ENCODE measurements at regions not wholly inside any gene's neighbourhood (a gene's known extent, or its start where the extent isn't known, plus 50 kb on each side); places are given as distances from the start of the nearest gene placed in this dataset.
"Not testable (repeated sequence)": the region's sequence is repeated elsewhere in the genome, so short reads cannot be mapped to it uniquely, and the experiment has no call there.

DNA sequence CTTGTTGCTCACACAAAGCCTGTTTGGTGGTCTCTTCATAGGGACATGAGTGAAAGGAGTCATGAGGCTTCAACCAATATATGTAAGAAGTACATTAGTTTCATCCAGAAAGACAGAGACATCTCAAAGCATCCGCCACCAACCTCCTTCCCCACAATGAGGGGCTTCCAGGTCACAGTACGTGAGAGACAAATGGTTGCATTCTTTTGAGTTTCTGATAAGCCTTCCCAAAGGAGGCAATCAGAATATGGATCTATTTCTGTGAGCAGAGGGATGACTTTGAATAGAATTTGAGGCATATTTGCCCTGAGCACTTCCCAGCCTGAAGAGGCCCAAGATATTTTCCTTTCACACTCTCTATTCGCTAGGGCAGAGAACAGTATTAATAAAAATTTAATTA, 931.1 kb downstream of the FAM181B start:
- TF ChIP-seq CTCF (conservative IDR thresholded peaks at IDR 0.05; ENCODE audit: low read length), result no peak
- no peak for DNase-seq (ENCODE audit: low read depth)
- no peak overlapping the region for H3K4me3 ChIP-seq (ENCODE audit: low read length)

DNA sequence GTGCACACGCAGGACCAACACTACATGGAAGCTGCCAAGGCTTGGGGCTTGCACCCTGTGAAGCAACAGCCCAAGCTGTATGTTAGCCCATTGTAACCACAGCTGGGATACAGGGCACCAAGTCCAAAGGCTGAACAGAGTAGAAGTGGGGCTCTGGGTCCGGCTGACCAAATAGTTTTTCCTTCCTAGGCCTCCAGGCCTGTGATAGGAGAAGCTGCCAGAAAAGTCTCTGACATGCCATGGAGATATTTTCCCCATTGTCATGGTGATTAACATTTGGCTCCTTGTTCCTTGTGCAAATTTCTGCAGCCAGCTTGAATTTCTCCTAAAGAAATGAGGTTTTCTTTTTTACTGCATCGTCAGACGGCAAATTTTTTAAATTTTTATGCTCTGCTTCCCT, 941.2 kb downstream of the FAM181B start:
- H3K4me3 ChIP-seq (ENCODE audit: low read length), result no peak overlapping the region
- DNase-seq (ENCODE audit: low read depth), result no peak
- no peak for TF ChIP-seq CTCF (conservative IDR thresholded peaks at IDR 0.05; ENCODE audit: low read length)

DNA sequence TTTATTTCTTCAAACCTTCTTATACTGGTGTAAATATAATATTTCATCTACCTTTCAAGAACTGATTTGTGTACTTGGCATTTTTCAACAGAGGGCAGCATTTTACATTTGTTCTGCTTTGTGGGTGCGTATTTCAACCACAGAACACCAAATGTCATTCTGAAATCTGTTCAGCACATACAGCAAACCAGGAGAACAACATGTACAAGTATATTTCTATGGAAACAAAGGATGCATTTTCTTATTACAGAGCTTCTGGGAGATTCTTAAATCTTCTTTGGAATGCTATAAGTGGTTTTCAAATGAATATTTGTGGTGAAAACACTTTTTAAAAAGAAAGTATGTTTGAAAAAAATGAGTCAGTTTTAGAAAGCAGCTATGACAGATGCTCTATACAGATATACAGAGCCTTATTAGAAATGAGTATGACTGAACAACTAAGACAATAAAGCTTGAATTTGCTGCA, 946.0 kb downstream of the FAM181B start:
- TF ChIP-seq CTCF (conservative IDR thresholded peaks at IDR 0.05; ENCODE audit: low read length), result no peak
- no peak overlapping the region for H3K4me3 ChIP-seq (ENCODE audit: low read length)
- DNase-seq (ENCODE audit: low read depth), result peak; percentile 40

- H3K4me3 ChIP-seq (ENCODE audit: low read length), result no peak overlapping the region
- peak; percentile 0 for DNase-seq (ENCODE audit: low read depth)
- no peak for TF ChIP-seq CTCF (conservative IDR thresholded peaks at IDR 0.05; ENCODE audit: low read length)
These were observed 961.5 kb downstream of the FAM181B start for GRCh38 chr11:81772166-81772565.

- not testable (repeated sequence) for DNase-seq (ENCODE audit: low read depth); H3K4me3 ChIP-seq (ENCODE audit: low read length)
These were observed 963.8 kb downstream of the FAM181B start for GRCh38 chr11:81769906-81770305.

GRCh38 chr11:81756864-81757595, 976.6 kb downstream of the FAM181B start:
- TF ChIP-seq CTCF (conservative IDR thresholded peaks at IDR 0.05; ENCODE audit: low read length), result no peak
- no peak for DNase-seq (ENCODE audit: low read depth)

DNA sequence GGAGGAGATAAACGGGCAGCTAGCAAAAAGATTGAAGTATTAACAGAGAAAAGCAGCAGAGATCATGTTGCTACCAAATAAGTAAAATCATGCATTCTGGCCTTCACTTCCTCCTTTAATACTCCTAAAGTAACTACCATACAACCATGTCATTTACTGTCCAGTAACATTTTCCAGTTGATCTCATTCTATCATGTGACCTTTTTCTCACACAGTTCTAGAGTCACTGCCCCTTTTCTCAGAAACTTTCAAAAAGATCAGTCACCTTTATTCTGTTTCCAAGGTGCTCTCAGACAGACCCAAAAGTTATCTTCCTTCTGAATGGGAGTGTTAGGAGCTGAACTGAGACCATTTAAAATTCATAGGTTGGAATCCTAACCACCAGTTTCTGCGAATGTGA, 984.4 kb downstream of the FAM181B start:
- no peak for TF ChIP-seq CTCF (conservative IDR thresholded peaks at IDR 0.05; ENCODE audit: low read length)
- no peak for DNase-seq (ENCODE audit: low read depth)
- H3K4me3 ChIP-seq (ENCODE audit: low read length), result no peak overlapping the region

More at GRCh38 chr11:81756864-81757595, 976.6 kb downstream of the FAM181B start:
- H3K4me3 ChIP-seq (ENCODE audit: low read length), result no peak overlapping the region
